ENCODE measurements at regions not wholly inside any gene's neighbourhood (a gene's known extent, or its start where the extent isn't known, plus 50 kb on each side); places are given as distances from the start of the nearest gene placed in this dataset.

DNA sequence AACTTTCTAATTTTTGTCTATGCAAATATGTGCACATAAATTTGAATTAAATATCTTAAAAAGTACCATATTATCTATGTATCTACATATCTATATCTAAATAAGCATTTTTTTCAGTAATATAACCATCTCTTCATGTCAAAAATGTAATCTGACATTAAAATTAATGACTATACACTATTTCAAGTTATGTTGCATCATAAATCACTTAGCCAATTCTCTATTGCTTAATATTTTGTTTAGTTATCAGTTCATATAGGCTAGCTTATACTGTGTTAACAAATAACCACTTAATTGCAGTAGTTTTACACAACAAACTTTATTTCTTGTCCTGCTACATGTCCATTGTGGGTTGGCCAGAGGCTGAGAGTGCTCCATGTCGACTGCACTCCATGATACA, 360.8 kb downstream of the EPM2A start:
- ATAC-seq, result no peak
- Mint-ChIP-seq H3K36me3 (peaks cover 2% of the 10 kb centered on the region), H3K4me3 (no peak overlapping the region), H3K27ac (no peak overlapping the region), H3K9me3 (ENCODE audit: low read depth) (peaks cover 9% of the 10 kb centered on the region), H3K27me3 (no peaks in the 10 kb centered on the region), H3K4me1 (peaks cover 11% of the 10 kb centered on the region)
- DNase-seq, result no peak
- CTCF ChIA-PET, result no interaction called here

DNA sequence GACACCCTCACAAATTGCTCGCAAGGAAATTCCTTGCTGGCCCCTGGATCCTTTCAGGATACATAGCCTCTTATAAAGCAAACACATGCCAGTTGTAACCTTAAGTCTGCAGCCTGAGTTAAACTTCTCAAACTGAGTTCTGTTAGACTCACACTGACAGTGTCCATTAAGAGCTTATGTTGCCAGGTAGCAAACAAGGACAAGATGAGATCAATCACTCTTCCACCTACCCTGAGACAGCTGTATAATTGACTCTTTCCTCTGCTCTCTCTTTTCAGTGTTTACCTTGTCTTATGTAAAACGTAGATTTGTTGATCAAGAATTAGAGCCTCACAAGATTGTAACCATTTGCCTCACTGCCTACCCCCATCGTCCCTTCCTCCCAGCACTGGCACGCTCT, 359.8 kb downstream of the EPM2A start:
- ATAC-seq (no peak), DNase-seq (no peak)
- Mint-ChIP-seq H3K9me3 (ENCODE audit: low read depth) (peaks cover 9% of the 10 kb centered on the region), H3K4me3 (no peak overlapping the region), H3K36me3 (peaks cover 2% of the 10 kb centered on the region), H3K27me3 (no peaks in the 10 kb centered on the region), H3K27ac (no peak overlapping the region), H3K4me1 (peaks cover 11% of the 10 kb centered on the region)
- CTCF ChIA-PET, result no interaction called here

DNA sequence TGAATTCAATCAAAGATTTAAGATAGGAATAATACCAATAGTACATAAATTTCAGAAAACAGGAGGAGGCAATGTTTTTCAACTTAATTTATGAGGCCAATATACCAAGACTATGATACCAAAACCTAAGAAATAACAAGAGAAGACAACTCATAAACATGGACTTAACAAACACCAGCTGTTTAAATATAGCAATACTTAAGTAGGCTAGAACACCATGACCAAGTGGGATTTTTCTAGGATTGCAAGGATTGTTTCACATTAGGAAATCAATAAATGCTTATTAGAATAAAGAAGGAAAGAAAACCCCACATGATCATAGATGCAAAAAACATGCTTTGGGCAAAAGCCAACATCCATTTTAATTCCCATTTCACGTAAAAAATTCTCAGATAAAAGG, 355.1 kb downstream of the EPM2A start:
- peaks cover 2% of the 10 kb centered on the region for H3K36me3 Mint-ChIP-seq
- no peak overlapping the region for H3K27ac Mint-ChIP-seq
- DNase-seq (no peak), ATAC-seq (no peak)
- CTCF ChIA-PET, result no interaction called here
- peaks cover 6% of the 10 kb centered on the region for H3K9me3 Mint-ChIP-seq (ENCODE audit: low read depth)
- peaks cover 3% of the 10 kb centered on the region for H3K27me3 Mint-ChIP-seq
- no peak overlapping the region for H3K4me3 Mint-ChIP-seq
- no peaks in the 10 kb centered on the region for H3K4me1 Mint-ChIP-seq

DNA sequence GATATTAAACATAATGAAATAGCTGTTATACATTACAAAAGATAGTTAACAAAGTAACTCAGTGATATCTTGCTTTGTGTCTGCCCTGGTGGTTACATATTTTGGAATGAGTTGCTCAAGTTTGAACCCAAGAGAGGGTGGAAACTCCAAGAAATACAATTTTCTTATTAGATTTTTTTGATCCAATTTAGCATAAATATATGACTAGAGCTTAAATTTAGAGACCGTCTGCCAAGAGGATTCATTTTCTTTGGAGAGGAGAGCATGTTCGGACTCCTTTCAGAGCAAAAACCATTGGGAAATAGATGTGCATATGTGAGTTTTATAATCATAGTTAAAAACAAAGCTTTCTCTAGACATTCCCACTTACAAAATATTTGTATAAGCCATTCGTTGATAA, 353.4 kb downstream of the EPM2A start:
- Mint-ChIP-seq H3K27ac (no peak overlapping the region), H3K36me3 (peaks cover 2% of the 10 kb centered on the region), H3K9me3 (ENCODE audit: low read depth) (peaks cover 6% of the 10 kb centered on the region), H3K27me3 (peaks cover 3% of the 10 kb centered on the region), H3K4me3 (no peak overlapping the region), H3K4me1 (no peaks in the 10 kb centered on the region)
- no peak for DNase-seq
- CTCF ChIA-PET, result no interaction called here
- no peak for ATAC-seq

DNA sequence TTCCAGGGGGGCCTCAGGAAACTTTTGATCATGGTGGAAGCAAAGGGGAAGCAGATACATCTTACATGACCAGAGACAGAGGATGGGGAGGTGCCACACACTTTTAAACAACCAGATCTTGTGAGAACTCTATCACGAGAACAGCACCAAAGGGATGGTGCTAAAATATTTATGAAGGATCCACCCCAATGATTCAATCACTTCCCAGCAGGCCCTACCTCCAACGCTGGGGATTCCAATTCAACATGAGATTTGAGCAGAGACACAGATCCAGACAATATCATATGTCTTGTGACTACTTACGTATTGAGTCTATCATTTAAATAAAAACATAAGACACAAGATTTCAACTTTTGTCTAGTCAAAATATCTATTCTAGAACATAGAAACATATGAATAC, 351.9 kb downstream of the EPM2A start:
- no peak overlapping the region for H3K27ac Mint-ChIP-seq
- DNase-seq, result no peak
- H3K36me3 Mint-ChIP-seq, result no peaks in the 10 kb centered on the region
- no peaks in the 10 kb centered on the region for H3K4me1 Mint-ChIP-seq
- no peak overlapping the region for H3K4me3 Mint-ChIP-seq
- H3K27me3 Mint-ChIP-seq, result peaks cover 5% of the 10 kb centered on the region
- ATAC-seq, result no peak
- peaks cover 2% of the 10 kb centered on the region for H3K9me3 Mint-ChIP-seq (ENCODE audit: low read depth)
- CTCF ChIA-PET, result no interaction called here

DNA sequence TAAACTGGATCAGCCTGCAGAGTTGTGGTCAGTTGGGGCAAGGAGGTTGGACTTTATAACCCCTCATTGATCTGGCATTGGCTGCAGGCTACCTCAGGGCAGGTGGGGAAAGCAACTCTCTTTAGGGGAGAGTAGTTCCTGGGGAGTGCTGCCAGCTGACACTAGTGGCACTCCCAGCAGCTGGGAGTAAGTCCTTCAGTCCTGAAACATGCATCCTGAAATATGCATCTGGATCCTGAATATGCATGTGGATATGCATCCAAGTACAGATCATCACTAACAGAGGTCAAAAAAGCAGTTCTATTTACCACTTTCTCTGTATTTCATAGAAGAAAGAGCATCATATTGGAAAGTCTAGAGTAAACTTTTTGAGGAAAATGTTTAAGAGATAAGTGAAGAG, 350.8 kb downstream of the EPM2A start:
- no peaks in the 10 kb centered on the region for H3K4me1 Mint-ChIP-seq

DNA sequence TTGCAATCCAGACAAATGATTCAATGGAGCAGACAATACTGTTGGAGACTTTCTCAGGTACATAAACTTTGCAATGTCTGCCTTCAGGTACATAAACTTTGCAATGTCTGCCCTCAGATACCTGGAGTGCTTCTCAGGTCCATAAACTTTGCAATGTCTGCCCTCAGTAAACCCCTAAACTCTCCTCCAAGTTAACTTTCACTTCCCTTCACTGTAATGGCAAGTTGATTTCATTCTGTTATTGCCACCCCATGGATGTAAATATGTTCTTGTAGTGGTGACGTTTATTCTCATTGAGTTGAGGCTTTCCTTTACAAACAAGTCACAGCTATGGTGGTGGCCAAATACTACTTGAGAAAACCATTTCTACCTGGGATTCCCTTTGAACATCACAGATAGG, 338.8 kb downstream of the EPM2A start:
- Mint-ChIP-seq H3K27me3 (no peaks in the 10 kb centered on the region), H3K27ac (no peak overlapping the region), H3K4me3 (no peak overlapping the region), H3K36me3 (no peaks in the 10 kb centered on the region), H3K4me1 (no peaks in the 10 kb centered on the region), H3K9me3 (ENCODE audit: low read depth) (no peaks in the 10 kb centered on the region)
- no peak for DNase-seq
- no peak for ATAC-seq
- CTCF ChIA-PET, result no interaction called here

More for the DNA sequence above, 350.8 kb downstream of the EPM2A start:
- H3K9me3 Mint-ChIP-seq (ENCODE audit: low read depth), result peaks cover 2% of the 10 kb centered on the region
- CTCF ChIA-PET, result no interaction called here
- H3K27me3 Mint-ChIP-seq, result peaks cover 5% of the 10 kb centered on the region
- DNase-seq (no peak), ATAC-seq (no peak)
- no peak overlapping the region for H3K27ac Mint-ChIP-seq
- H3K36me3 Mint-ChIP-seq, result no peaks in the 10 kb centered on the region
- H3K4me3 Mint-ChIP-seq, result no peak overlapping the region

DNA sequence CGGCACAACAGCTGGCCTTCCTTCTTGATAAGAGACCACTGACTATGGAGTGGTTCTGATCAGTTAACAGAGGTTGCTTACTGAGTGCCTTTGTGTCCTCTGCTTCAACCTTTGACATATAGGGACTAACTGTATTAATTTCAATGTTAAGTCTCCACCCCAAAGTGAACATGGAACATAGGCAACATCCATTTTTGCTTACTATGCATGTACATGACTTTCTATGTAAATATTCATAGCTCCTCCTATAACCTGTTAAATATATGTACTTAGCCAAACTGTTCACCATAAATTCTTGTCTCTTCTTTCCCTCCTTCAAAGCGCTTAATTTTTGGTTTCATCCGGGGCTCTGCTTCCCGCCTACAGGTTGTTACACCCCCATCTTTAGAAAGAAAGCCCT, 334.8 kb downstream of the EPM2A start:
- H3K9me3 Mint-ChIP-seq (ENCODE audit: low read depth), result no peaks in the 10 kb centered on the region
- CTCF ChIA-PET, result no interaction called here
- no peak for ATAC-seq
- no peak overlapping the region for H3K4me3 Mint-ChIP-seq
- no peaks in the 10 kb centered on the region for H3K36me3 Mint-ChIP-seq
- no peak overlapping the region for H3K27ac Mint-ChIP-seq
- no peaks in the 10 kb centered on the region for H3K27me3 Mint-ChIP-seq
- H3K4me1 Mint-ChIP-seq, result no peaks in the 10 kb centered on the region
- DNase-seq, result no peak

DNA sequence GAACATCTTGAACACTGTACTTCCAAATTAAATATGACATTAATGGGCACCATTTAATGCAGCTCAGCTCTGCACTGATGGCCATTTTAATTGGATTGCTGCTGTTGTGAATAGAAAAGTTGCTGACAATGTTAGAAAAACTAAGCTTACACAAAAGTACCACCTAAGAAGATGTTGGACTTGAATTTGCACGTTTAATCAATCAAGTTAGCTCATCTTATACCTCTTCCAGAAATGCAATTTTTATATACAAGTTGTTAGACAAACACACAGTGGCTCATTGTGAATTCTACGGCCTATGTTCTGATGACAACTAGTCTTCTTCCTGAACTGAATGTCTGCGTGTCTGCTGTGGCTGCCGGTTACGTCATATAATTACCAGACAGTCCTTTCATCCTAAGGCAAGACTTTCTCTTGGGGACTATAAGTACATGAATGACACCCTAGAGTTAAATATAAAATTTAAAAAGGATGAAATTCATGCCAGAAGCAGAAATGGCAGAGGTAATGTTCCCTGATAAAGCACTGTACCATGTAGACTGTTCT, 330.2 kb downstream of the EPM2A start:
- DNase-seq (no peak), ATAC-seq (no peak)
- Mint-ChIP-seq H3K27ac (no peak overlapping the region), H3K27me3 (no peaks in the 10 kb centered on the region), H3K4me1 (no peaks in the 10 kb centered on the region), H3K4me3 (no peak overlapping the region), H3K9me3 (ENCODE audit: low read depth) (no peaks in the 10 kb centered on the region), H3K36me3 (no peaks in the 10 kb centered on the region)
- CTCF ChIA-PET, result no interaction called here

DNA sequence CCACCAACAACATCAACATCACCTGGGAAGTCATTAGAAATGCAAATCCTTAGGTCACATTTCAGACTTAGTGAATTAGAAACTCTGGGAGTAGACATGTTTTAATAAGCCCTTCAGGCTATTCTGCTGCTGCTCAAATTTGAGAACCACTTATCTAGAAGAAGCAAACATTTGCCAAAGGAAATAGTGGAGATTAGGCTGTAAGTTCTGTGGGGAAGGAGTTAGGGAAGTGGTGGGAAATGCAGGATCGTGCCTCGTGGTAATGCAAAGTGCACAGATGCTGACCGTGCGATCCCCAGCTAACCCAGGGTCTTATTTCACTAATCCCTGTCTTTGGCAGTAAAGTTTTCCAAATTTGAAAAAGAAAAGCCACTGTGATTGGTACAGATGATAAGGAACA, 328.5 kb downstream of the EPM2A start:
- H3K4me1 Mint-ChIP-seq, result no peaks in the 10 kb centered on the region
- H3K27me3 Mint-ChIP-seq, result no peaks in the 10 kb centered on the region
- no peak overlapping the region for H3K27ac Mint-ChIP-seq
- DNase-seq, result no peak
- H3K4me3 Mint-ChIP-seq, result no peak overlapping the region
- no peaks in the 10 kb centered on the region for H3K36me3 Mint-ChIP-seq
- CTCF ChIA-PET, result interaction anchor here (1.3 kb wide), 1 partner anchor 227 kb away, joined by 3 read pairs; no protein-coding TSS in a partner anchor
- no peak for ATAC-seq
- H3K9me3 Mint-ChIP-seq (ENCODE audit: low read depth), result no peaks in the 10 kb centered on the region

DNA sequence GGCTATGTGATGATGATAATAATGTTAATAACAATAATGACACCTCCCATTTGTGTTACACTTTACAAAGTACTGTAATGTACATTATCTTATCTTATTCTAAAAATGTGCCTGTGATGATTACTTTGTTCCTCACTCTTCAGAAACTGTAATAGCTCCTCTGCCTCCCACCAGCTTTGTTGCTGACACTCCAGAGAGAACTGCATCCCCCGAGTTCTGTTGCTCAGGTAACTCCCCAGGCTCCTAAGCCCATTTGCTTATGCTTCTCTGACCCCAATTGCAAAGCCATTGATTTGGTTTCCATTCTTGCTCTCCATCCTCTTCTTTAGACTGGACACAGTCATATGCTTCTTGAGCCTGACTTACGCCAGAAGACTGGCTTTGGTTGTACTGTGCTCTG, 319.7 kb downstream of the EPM2A start:
- CTCF ChIA-PET, result no interaction called here
- no peak overlapping the region for H3K4me3 Mint-ChIP-seq
- no peaks in the 10 kb centered on the region for H3K9me3 Mint-ChIP-seq (ENCODE audit: low read depth)

DNA sequence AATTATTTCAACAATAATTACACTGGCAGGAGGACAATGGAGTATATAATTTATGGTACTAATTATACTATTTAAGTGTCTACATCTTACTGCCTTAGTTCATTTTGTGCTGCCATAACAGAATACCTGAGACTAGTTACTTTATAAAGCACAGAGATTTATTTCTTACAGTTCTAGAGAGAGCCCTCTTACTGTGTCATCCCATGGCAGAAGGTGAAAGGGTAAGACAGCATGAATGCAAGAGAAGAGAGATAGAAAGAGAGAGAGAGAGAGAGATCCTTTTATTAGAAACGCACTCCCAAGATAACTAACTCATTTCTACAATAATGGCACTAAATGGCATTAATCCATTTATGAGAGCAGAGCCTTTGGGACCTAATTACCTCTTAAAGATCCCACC, 314.7 kb downstream of the EPM2A start:
- Mint-ChIP-seq H3K27ac (no peak overlapping the region), H3K36me3 (no peaks in the 10 kb centered on the region), H3K4me3 (no peak overlapping the region), H3K27me3 (no peaks in the 10 kb centered on the region), H3K4me1 (no peaks in the 10 kb centered on the region), H3K9me3 (ENCODE audit: low read depth) (no peaks in the 10 kb centered on the region)
- CTCF ChIA-PET, result no interaction called here
- ATAC-seq (no peak), DNase-seq (no peak)

More for the DNA sequence above, 319.7 kb downstream of the EPM2A start:
- no peak for DNase-seq
- Mint-ChIP-seq H3K36me3 (no peaks in the 10 kb centered on the region), H3K27me3 (no peaks in the 10 kb centered on the region), H3K27ac (no peak overlapping the region), H3K4me1 (no peaks in the 10 kb centered on the region)
- ATAC-seq, result no peak

DNA sequence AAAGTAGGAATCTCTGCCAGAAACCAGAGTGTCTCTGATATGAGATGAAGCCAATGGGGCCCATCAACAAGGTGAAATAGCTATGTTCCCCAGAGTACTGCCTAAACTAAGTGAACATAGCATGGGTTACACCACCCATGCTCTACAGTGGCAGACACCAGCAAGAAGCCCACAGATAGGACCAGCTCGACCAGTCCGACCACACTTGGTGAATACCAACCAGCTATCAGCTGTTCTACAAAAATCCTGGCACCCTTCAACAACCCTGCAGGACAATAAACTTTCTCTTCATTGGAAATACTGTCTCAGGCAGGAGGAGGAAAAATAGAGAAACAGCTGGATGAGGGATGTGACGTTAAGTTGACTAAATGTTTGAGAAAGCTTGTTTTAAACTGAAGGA, 311.4 kb downstream of the EPM2A start:
- Mint-ChIP-seq H3K9me3 (ENCODE audit: low read depth) (no peaks in the 10 kb centered on the region), H3K27me3 (no peaks in the 10 kb centered on the region), H3K4me1 (no peaks in the 10 kb centered on the region), H3K27ac (no peak overlapping the region), H3K36me3 (no peaks in the 10 kb centered on the region), H3K4me3 (no peak overlapping the region)
- CTCF ChIA-PET, result no interaction called here
- no peak for ATAC-seq
- no peak for DNase-seq

DNA sequence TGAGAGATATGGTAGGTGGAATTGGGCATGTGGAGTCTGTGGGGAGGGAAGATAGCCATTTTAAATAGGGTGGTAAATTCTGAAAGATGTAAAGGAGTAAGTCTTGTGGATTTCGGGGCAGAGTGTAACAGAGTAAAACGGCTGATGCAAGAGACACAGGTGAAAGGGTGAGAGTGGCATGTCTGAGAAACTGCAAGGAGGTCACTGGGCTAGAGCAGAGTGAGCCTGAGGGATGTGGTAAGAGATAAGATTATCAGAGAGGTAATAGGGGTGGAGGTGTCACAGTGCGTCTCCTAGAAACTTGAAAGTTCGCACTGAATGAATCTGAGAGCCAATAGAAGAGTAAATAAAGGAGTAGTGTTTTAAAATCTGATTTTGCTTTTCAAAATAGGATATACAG, 308.1 kb downstream of the EPM2A start:
- no peak for ATAC-seq
- Mint-ChIP-seq H3K4me3 (no peak overlapping the region), H3K27ac (no peak overlapping the region), H3K4me1 (no peaks in the 10 kb centered on the region), H3K27me3 (no peaks in the 10 kb centered on the region), H3K9me3 (ENCODE audit: low read depth) (no peaks in the 10 kb centered on the region), H3K36me3 (no peaks in the 10 kb centered on the region)
- DNase-seq, result no peak
- CTCF ChIA-PET, result no interaction called here

DNA sequence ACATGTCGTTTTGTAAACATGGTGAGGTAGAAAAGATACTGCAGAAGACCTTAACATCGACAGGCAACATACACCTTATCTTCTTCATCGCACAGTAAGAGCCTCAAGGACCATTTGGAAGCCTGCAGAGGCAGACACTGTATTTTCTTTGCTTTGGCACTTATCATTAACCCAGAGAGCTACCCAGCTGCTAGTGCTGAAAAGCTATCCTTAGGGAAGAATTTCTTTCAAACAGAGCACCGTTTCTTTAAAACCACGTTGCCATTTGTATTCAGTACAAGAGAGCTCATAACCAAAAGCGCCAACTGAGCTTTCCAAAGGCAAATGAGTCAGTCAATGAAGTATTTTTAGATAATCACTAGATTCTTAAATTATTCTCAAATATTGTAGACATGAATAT, 306.6 kb downstream of the EPM2A start:
- no peak overlapping the region for H3K27ac Mint-ChIP-seq
- DNase-seq (no peak), ATAC-seq (no peak)
- no peaks in the 10 kb centered on the region for H3K9me3 Mint-ChIP-seq (ENCODE audit: low read depth)
- no peaks in the 10 kb centered on the region for H3K36me3 Mint-ChIP-seq
- no peaks in the 10 kb centered on the region for H3K27me3 Mint-ChIP-seq
- H3K4me3 Mint-ChIP-seq, result no peak overlapping the region
- CTCF ChIA-PET, result no interaction called here
- H3K4me1 Mint-ChIP-seq, result no peaks in the 10 kb centered on the region
